NCI-H1417 (cell line): ENCODE measurements at regions not wholly inside any gene's neighbourhood (a gene's known extent, or its start where the extent isn't known, plus 50 kb on each side); places are given as distances from the start of the nearest gene placed in this dataset.
"Not testable (repeated sequence)": the region's sequence is repeated elsewhere in the genome, so short reads cannot be mapped to it uniquely, and the experiment has no call there.

Experiments used
- DNase-seq, 3 experiments: peaks; one replicate each; lab custom pipeline; 2025; lab: John Stamatoyannopoulos, UW

DNA sequence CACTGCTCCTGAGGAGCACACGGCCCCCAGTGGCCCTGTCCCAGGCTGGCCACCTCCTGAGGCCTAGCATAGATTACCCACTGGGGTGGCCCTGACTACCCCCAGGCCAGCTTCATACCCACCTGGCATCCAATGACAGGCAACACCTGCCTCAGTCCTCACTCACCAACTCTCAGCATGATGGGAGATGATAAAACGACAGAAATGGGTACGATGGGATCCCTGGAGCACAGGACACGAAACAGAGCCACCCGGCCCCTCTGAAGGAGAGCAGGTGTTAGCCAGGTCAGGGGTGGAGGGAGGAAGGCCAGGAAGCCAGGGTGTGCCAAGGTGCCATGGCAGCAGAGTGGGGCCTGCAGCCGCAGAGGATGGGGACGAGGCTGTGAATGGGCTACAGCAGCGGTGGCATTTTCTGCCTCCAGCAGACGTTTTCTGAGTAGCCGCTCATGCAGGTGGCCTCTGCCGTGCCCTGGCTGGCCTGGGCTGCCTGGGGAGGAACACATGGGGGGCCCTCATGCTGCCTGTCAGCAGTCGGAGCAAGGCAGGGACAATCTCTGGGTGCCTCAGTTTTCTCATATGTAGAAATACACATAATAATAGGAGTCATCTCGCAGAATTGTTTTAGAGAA is 50.2 kb upstream of the FGF3 start:
- DNase-seq = no peak

DNA sequence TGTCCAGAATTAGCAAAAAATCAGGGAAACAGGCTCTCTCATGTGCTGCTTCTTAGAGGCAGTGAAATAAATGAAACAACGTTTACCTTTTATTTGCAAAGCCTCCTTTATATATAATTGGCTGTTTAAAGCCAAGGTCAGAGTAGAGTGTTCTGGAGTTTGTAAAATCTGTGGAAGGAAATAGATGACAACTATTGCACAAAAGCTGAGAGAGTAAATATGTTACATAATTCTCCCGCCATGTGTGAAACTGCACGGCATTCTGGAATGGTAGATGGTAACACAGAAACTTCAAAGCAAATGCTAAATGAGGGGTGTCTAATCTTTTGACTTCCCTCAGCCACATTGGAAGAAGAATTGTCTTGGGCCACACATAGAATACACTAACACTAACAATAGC is 51.5 kb upstream of the FGF3 start:
- no peak for DNase-seq

DNA sequence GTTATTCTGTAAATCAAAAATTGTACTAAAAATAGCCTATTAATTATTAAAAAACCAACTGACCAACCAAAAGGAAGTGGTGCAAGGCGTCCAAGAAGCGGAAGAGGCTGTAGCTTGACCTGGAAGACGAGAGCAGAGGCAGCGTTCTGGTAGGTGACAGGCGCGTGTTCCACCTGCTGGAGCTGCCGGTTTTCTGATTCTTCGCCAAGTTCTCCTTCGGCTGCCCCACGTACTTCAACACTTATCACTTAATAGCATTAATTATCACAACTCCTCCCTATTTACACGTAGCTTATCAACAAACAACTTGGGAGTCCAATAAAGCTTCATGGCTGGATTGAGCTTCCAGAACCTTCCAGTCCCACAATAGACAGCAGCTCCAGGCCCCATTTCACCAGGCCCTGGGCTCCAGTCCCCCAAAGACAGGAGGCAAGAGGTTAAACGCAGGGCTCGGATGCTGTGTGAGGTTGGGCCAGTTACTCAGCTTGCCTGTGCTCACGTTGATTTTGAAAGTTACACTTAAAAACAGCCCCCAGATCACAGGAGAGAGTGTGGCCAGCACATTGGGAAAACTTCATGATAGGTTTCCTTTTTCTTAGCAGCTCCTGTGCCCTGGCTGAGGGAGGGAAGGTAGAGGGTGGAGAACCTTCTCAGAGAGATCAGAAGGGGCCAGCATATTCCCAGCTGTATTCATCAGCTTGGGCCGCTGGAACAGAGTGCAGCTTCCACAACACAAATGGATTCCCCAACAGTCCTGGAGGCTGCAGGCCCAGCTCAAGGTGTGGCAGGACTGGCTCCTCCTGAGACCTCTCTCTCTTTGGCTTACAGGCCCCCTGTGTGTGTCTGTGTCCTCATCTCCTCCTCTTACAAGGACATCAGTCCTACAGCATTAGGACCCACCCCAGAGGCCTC is 54.2 kb upstream of the FGF3 start:
- no peak for DNase-seq

DNA sequence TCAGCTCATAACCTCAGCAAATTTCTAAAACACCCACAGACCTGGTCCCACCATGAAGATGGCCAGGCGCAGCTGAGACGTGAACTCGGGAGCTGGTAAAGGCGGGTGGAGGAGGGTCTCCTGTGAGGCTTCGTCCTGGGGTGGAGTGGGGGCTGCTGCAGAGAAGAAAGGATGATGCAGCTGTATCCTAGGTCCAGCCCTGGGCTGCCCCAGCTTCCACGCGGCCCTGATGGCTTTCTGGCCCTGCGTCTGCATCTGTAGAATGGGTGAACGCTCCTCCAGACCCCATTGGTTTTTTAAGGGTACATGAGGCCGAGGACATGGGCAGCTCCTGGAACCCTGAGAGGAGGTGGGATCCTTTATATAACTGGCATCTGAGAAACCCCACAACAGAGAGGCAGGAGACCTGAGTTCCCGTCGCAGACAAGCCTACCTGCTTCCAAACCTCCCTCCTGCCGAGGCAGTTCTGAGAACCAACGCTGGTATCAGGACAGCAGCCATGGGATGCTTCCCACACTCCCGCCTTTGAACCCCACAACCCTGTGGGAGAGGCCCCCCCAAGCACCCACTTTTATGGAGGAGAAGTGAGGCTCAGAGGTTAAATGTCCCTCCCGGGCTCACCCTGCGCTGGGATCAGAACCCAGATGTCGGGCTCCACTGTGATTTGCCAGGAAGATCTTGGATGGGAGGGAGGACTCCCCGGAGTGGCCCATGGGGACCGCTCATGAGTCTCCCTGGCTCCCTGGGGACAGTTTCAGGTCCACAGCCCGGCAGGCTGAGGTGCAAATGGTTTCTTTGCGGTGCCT is 55.2 kb upstream of the FGF3 start:
- DNase-seq = no peak

DNA sequence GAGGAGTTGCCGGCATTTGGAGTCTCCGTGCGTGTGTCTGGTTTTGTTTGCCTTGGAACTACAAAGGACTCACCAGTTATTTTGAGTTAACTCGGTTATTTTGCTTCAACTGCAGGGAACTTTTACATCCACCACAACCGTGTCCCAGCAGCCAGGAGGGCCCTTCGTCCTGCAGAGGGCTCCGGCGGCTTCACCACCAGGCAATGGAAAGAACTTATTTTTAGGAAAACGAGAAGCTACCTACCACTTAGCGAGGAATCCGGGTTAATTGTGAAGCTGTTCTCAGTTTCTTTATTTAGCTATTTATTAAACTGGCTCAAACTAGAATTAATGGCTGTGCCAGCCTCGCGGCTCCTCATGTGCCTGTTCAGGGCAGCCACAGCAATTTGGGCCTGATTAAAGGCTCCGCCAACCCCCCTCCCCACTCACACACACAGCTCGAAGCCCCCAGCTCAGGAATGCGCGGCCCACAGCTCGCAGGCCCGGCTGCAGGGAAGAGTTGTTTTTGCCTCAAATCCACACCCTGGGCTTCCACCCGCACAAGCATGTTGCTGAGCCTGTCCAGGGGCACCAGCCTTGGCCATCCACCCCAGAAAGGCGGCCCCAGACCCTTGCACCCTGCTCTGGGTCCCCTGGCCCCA is 55.9 kb upstream of the FGF3 start:
- DNase-seq = no peak

DNA sequence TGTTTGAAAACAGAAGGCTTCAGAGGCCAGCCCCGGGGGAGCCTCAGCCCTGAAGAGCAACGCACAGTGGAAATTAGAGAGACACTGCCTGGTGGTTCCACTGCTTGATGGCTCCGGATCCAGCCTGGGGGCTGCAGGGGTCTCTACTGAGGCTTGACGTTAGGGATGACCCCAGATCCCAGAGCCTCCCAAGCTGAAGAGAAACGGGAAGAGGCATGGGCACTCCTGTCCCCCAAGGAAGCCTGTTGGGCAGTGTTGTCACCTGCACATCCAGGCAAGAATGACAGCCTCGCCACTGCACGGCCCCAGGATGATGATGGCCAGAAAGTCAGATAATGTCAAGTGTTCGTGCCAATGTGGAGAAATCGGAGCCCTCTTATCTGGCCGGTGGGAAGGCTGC is 56.8 kb upstream of the FGF3 start:
- no peak for DNase-seq

DNA sequence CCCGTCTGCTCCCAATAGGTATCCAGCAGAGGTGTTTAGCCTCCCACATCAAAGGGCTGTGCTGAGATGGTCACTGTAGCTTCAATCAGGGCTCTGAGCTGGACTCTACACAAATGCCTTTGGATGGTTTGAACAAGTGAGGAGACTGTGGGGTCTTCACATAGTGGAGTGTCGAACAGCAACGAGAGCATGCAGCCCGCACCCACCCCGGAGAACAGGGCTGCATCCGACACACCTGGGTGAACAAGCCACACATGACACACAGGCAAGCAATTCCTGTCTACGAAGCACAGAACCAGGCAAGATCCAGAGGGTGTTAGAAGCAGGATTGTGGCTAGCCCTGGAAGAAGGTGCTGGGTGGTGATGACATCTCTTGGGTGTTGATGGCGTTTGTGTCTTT is 58.0 kb upstream of the FGF3 start:
- DNase-seq = no peak

DNA sequence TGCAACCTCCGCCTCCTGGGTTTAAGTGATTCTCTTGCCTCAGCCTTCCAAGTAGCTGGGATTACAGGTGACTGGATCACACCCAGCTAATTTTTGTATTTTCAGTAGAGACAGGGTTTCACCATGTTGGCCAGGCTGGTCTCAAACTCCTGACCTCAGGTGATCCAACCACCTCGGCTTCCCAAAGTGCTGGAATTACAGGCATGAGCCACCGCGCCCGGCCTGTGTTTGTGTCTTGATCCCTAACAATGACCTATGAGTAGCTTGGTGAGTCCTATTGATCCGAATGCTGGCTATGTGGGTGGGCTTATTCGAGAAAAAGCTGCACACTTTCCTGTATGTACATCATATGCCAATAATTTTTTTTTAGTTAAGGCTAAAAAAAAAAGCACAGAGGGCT is 58.5 kb upstream of the FGF3 start:
- DNase-seq = not testable (repeated sequence)

DNA sequence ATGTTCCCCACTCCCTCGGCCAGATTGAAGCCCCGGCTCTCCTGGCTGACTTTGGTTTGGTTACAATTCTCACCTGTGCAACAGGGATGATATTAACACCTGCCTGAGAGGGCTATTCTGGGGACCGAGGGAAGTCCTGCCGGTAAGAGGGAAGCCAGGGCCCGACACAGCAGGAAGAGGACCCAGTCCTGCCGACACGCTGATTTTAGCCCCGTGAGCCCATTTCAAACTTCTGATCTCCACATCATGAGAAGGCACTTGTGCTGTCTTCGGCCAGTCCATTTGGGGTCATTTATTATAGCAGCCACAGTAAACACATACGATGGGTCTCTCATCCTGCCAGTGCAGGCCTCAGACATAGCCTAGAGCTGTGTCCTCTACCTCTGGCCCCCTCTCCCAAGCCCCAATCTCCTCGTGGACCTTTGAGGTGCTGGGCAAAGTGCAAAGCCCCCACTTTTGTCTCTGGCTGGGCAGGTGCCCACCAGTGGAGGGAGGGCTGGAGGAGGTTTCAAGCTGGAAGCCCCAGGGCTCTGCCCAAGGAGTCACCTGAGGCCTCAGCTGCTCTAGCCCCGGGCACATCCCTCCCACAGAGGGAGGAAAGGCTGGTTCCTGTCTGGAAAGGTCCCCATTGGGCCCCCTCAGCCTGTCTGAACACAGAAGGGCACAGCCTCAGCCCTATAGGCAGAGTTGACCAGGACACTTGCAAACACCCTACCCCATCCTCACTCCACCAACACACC is 59.1 kb upstream of the FGF3 start:
- DNase-seq = no peak

DNA sequence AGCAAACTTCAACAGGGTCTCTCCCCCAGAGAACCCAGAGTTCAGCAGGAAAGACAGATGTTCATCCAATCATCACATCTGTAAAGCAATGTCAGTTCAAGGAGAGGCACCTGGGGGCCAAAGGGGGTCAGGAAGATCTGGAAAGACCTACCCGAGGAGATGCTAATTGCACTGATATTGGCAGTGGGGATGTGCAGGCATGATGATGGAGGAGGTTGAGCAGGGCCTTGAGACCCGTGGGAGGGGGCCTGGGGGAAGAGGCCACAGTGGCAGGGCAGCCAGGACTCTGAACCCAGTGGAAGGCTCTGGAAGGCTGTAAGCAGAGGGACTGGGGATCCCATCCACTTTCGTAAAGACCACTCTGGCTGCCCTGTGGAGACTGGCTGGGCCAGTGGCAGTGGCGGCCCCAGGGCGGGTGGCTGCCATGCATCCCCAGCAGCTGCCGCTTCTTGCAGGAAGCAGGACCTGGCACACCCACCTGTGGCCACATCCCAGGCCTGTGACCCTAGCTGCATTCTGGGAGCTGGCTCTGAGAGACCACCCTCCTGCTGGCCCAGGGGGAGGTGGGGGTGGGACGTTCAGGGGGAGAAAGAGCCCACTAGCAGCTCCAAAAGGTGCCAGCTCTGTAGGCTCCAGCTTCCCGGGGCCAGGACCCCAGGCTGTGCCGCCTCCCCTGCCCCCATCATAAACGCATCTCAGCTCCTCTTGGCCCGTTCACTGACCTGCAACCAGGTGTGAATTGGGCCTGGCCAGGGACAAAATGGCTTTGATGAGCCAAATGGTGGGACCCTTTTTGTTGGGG is 59.9 kb upstream of the FGF3 start:
- no peak for DNase-seq

DNA sequence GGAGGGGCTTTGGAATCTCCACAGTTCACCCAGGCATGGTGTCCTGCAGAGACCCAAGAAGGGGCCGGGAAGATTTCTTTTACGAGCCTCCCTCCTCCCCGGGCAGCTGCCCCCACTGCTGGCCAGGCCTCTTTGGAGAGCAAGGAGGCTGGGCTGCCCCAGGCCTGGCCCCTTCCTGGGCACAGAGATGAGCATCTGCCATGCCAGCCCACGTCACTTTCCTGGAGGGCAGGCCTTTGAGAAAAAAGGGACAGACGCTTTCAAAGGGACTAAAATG is 60.5 kb upstream of the FGF3 start:
- no peak for DNase-seq

DNA sequence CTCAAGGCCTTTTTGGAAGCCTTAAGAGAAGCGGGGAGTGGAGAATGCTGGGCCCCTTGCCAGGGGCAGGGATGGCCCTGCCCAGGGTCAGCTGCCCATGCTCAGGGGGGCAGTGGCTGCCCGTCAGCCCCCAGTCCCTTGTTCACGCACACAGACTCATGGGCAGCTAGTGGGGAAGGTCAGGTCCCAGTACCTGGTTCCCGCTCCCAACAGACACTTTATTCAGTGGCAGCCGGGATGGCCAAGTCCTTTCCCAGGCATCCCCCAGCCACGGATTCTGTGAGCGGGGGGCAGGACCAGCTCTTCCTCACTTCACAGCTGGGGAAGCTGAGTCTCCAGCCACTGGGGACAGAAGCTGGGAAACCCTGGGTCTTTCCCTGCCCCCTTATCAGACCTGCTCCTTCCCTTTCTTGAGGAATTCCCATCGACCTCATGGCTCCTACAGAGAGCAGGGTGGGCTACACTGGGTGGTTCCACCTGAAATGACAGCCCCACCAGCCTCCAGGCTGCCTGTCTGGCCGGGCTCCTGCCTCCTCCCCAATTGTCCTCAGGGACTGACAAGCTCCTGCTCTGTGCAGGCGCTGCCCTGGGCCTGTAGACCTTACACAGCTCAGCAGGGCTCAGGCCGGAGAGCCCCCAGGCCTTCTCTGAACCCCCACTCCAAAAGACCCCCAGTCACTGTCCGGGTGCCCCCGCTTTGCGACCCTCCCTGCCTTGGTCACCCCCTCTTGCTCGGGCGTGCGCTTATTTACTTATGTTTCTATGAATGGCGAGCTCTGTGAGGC is 61.0 kb upstream of the FGF3 start:
- DNase-seq = no peak

DNA sequence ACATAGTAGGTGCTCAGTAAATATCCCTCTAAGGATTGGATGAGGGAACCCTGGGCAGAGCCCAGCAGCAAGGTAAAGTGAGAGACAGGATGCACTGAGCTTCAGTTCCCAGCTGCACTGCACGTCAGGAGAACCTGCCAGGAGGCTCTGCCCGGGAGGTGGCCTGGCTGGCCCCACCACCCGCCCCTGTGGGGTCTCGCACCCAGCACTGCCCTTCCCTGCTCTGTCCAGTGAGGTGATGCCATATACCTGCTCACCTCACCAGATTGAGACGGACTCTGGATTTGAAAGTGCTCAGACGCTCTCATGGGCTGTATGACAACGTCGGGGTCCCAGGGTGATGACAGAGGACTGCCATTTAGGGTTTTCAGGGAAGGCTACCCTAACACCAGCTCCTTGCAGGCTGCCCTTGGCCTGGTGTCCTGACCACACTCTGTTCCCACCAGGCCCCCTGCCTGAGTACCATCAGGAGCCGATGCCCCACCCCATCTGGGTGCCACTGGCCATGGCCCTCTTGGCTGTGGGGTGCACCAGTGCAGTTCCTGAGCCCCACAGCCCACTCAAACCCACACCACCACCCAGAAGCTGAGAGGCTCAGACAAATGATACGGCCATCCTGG is 61.7 kb upstream of the FGF3 start:
- DNase-seq = no peak

DNA sequence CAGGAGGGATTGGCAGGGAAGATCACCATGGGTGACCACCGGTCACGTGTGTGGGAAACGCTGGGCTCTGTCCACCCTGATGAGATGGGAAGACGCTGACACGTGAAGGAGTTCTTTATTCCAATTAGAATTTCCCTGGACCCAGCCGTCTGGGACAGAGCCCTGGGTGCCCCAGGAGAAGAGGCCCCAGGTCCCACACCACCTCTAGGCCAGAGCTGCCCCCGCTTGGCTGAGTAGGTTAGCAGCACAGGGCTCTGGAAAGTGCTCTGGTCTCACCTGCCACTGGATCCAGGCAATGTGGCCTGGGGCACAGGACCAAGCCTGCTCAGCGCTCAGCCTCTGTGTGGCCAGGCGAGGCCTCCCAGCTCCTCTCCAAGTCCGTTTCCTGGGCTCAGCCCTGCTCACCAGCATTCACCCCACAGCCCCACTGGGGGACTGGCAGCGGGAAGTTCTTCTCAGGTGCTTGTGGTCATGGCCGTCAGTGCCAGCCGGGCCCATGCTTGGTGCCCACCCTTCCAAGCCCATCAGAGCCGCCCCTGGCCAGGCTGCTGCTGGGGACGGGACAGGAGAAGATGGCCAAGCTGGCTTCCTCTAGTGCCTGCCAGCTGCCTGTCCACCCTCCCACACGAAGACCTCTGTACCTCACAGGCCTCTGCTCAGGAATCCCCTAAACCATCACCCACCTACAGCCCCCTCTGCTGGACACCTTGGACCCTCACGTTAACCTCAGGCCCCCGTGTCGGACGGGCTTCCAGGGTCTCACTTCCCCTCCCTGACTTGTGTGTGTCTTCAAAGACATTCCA is 62.5 kb upstream of the FGF3 start:
- no peak for DNase-seq

DNA sequence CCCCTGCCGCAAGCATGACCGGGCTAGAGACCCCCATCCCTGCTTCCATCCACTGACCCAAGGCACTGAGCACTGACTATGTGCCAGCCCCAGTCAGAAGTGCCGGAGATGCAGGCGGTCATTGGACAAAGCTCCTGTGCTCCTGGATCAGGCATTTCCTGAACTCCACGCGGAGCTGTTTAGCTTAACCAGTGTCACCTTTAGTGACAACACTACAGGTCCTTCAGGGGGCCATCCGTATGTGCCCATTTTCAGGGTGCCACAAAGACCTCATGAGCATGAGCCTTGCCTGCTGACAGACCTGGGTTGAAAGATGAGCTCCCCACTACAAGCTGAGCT is 63.0 kb upstream of the FGF3 start:
- no peak for DNase-seq

DNA sequence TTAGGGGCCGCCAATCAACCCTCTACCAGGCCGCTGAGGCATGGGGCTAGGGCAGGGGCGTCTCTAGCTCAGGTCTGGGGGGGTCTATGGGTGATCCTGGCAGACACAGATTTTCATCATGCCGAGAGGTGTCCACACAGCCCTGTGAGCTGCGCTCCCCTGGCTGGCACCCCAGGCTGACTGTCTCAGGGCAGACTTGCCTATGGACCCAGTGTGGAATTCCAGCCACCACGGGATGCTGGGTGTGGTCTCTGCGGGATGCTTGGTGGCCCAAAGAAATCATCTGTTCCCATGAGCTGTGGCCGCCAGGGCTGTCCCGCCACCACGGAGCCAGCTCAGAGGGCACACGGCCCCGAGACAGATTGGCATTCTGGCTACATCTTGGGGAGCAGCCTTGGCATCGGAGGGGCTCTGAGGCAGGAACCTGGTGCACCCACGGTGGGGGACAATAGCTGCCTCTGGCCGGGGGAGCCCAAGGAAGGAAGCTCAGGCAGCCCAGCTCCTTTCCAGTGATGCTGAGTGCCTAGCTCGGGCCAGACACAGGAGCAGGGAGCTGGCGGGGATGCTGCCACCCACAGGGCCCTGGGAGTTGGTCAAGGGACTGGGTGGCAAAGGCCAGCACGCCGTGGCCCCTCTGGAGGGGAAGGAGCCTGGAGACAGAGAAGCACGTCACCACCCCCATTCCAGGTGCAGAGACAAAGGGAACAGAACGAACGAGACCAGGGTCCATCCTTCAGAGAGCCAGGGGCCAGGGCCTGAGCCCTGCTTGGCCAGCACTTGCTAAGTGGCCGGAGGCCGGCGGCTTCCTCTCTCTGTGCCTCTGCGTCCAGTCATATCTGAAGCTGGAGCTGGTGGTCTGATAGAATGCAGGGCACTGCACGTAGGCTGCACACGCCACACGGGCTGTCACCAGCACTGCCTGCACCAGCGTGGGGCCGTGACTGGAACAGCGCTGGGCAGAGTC is 64.4 kb upstream of the FGF3 start:
- DNase-seq = no peak

DNA sequence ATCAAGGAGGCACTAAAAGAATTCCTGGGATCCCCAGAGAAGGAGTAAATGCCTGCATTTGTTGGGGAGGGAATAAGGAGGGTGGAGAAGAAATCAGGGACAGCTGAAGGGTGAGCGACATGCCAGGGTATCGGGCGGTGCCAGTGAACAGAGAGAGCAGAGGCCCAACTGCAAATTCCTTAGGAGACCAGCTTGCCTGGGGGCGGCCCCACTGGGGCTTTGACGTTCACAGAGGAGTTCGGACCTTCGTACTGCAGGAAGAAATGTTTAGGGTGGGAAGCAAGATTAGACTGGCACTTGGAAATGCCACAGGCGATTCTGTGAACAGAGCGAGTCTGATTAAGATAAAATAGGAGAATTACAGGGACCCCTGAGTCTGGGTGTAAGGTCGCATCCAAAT is 65.1 kb upstream of the FGF3 start:
- no peak for DNase-seq

DNA sequence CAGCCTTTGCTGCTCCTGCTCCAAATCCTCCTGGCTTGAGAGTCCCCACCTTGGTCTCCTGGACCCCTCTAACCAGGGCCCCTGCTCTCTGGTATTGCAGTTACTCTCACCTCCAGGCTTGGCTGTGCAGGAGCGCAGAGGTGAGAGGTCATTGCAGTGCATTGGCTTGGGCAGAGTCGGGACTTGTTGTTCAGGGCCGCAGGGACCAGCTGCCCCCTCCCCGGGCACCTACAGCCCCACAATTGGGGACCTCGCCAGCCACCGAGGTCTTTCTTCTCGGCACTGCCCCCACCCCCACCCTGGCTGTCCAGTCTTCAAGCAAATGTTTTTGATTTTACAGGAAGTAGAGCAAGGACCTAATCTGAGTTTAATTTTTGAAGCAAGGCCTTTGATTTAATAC is 65.5 kb upstream of the FGF3 start:
- DNase-seq = no peak
